ENCODE measurements at regions not wholly inside any gene's neighbourhood (a gene's known extent, or its start where the extent isn't known, plus 50 kb on each side); places are given as distances from the start of the nearest gene placed in this dataset.

DNA sequence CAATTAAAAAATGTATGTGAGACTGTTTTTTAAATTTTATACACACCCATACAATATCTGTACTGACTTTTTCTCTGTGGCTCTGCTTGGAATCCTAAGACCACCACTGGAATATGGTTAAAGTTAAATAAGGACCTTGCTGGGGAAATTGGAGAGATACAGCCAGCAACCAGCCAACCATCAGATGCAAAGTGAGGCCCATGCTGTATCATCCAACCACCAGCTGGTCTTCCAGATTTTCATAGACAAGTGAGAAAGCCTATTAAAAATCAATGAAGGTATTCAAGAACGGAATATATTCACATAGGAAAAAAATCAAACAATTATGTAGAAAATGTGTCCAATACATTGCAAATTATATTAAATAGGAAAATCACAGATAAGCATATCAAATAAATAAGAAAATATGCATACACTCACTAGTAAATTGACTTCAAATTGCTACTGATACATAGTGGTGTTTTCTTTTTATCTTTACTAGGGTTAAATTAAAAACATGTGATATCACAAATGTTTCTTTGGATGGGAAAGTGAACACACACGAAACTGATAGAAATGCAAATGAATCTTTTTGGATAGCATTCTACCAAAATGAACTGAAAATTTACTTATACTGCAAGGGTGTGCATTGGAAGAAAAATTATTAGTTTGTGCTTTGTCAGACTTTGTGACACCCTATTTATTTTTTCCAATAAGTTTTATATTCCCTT lies 1486.3 kb downstream of the BRINP3 start:
- TF ChIP-seq, protein P1, sequence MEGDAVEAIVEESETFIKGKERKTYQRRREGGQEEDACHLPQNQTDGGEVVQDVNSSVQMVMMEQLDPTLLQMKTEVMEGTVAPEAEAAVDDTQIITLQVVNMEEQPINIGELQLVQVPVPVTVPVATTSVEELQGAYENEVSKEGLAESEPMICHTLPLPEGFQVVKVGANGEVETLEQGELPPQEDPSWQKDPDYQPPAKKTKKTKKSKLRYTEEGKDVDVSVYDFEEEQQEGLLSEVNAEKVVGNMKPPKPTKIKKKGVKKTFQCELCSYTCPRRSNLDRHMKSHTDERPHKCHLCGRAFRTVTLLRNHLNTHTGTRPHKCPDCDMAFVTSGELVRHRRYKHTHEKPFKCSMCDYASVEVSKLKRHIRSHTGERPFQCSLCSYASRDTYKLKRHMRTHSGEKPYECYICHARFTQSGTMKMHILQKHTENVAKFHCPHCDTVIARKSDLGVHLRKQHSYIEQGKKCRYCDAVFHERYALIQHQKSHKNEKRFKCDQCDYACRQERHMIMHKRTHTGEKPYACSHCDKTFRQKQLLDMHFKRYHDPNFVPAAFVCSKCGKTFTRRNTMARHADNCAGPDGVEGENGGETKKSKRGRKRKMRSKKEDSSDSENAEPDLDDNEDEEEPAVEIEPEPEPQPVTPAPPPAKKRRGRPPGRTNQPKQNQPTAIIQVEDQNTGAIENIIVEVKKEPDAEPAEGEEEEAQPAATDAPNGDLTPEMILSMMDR (IDR thresholded peaks at IDR 0.05) = no peak
- no peak for TF ChIP-seq POLR2A (IDR thresholded peaks at IDR 0.05)
- WGBS, 2 donors = 77 to 80% methylated on average over 2 of the region's 2 CpGs
- Histone ChIP-seq H3K4me1 (no peaks in the 10 kb centered on the region), H3K9me3 (no peaks in the 10 kb centered on the region), H3K4me3 (replicated peaks in 1 of 3) (no peak overlapping the region), H3K27me3 (no peaks in the 10 kb centered on the region), H3K27ac (no peak overlapping the region), H3K36me3 (no peaks in the 10 kb centered on the region)
- DNase-seq = no peak
- intact Hi-C loops (cut with DNase I) = no loop called here

DNA sequence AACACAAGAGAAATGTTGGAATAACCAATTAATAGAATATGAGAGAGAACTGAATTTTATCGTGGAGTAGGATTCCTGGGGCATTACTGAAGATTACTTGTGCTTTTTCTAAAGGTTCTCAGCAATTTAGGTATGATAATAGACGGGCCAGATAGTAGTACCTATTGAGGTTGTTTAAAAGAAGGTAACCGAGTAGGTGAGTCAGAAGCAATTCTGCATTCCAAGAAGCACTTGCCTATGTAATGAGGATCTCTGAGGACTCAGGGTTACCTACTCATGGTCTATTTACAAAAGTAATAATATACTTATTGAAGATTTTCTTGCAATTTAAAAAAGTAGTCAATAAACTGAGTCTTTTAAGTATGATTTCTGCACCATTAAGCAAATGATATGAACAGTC lies 1469.8 kb downstream of the BRINP3 start:
- WGBS, 2 donors = 60 to 66% methylated on average over 3 of the region's 3 CpGs
- Histone ChIP-seq H3K4me3 (replicated peaks in 1 of 3) (no peak overlapping the region), H3K9me3 (no peaks in the 10 kb centered on the region), H3K27me3 (no peaks in the 10 kb centered on the region), H3K4me1 (no peaks in the 10 kb centered on the region), H3K36me3 (no peaks in the 10 kb centered on the region), H3K27ac (no peak overlapping the region)
- no peak for DNase-seq
- intact Hi-C loops (cut with DNase I) = no loop called here
- TF ChIP-seq, protein P1 (IDR thresholded peaks at IDR 0.05) = no peak
- no peak for TF ChIP-seq POLR2A (IDR thresholded peaks at IDR 0.05)

DNA sequence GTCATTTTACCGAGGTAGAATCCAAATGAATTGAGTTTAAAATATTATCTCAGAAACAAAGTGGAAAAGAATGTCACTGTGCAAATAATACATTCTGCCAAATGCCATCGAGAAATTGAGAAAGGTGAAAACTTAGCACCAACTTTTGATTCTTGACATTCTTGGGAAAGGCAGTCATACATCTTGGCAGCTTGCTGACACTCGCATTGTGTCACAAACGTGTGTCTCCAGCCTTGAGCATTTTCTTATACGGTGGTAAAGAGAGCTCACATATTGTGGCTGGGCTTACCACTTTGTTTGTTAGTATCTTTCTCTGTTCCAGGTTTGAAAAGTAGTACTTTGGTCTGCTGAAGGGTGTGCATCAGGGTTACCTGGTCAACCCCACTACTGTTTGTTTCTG lies 1456.1 kb downstream of the BRINP3 start:
- intact Hi-C loops (cut with DNase I) = no loop called here
- no peak for DNase-seq
- H3K36me3 ChIP-seq = no peaks in the 10 kb centered on the region
- no peaks in the 10 kb centered on the region for H3K27me3 ChIP-seq
- no peak overlapping the region for H3K27ac ChIP-seq
- TF ChIP-seq, protein P1 (IDR thresholded peaks at IDR 0.05) = no peak
- TF ChIP-seq POLR2A (IDR thresholded peaks at IDR 0.05) = no peak
- no peaks in the 10 kb centered on the region for H3K9me3 ChIP-seq
- WGBS, 2 donors = 81 to 86% methylated on average over 5 of the region's 5 CpGs
- H3K4me1 ChIP-seq = no peaks in the 10 kb centered on the region
- no peak overlapping the region for H3K4me3 ChIP-seq (replicated peaks in 1 of 3)

DNA sequence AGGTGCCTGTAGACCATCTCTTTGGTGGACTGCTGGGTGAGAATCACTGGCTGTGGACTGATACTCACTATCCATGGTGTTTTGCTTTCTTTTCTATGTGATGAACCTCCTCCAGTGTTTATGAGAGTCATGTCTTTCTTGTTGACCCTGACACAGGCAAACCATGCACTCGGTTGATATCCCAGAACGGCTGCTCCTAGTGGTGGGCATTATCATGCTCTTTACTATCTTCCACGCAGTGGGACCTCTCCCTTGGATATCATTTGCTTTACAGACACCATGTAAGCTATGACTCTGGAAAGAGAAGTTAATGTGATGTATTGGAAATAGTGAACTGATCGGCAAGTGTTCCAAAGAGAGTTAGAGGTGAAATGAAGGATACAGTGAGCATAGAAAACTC lies 1455.6 kb downstream of the BRINP3 start:
- Histone ChIP-seq H3K9me3 (no peaks in the 10 kb centered on the region), H3K4me3 (replicated peaks in 1 of 3) (no peak overlapping the region), H3K36me3 (no peaks in the 10 kb centered on the region), H3K27me3 (no peaks in the 10 kb centered on the region), H3K4me1 (no peaks in the 10 kb centered on the region), H3K27ac (no peak overlapping the region)
- TF ChIP-seq, protein P1 (IDR thresholded peaks at IDR 0.05) = no peak
- no peak for TF ChIP-seq POLR2A (IDR thresholded peaks at IDR 0.05)
- DNase-seq = no peak
- intact Hi-C loops (cut with DNase I) = no loop called here
- WGBS, 2 donors = 91 to 94% methylated on average over 4 of the region's 4 CpGs

DNA sequence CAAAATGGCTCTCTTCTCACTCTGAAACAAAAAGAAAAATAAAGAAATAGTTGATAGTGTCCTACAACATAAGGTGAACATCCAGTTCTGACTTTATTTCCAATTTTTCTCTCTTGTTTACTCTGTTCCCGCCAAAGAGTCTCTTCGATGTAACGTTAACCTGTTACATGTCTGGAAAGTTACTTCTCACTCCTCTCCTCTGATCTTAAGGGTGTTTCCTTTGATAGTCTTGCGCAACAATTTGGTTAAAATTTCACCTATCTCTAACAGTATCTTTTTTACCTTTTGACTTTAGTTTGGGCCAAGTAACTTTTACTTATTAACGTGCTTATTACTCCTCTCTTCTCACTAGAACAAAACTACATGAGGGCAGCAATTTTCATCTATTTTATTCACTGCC lies 1450.2 kb downstream of the BRINP3 start:
- H3K4me3 ChIP-seq (replicated peaks in 1 of 3) = no peak overlapping the region
- no peaks in the 10 kb centered on the region for H3K27me3 ChIP-seq
- 83 to 89% methylated on average over 5 of the region's 5 CpGs for WGBS, 2 donors
- TF ChIP-seq, protein P1 (IDR thresholded peaks at IDR 0.05) = no peak
- no peak for TF ChIP-seq POLR2A (IDR thresholded peaks at IDR 0.05)
- no peaks in the 10 kb centered on the region for H3K9me3 ChIP-seq
- intact Hi-C loops (cut with DNase I) = no loop called here
- DNase-seq = no peak
- no peak overlapping the region for H3K27ac ChIP-seq
- H3K4me1 ChIP-seq = no peaks in the 10 kb centered on the region
- H3K36me3 ChIP-seq = no peaks in the 10 kb centered on the region
